HK-2 (cell line): ENCODE measurements at regions not wholly inside any gene's neighbourhood (a gene's known extent, or its start where the extent isn't known, plus 50 kb on each side); places are given as distances from the start of the nearest gene placed in this dataset.

ENCODE experiments used
- DNase-seq: peaks from one replicate; pipeline ENCODE4 v3.0.0-alpha.2; 2018; ENCODE audit not compliant: unreplicated experiment

GRCh38 chr6:56378507-56378906 lies 131.1 kb upstream of the COL21A1 start:
- DNase-seq = no peak

- DNase-seq = no peak
Observed at GRCh38 chr6:56377295-56377694, 129.9 kb upstream of the COL21A1 start.

GRCh38 chr6:56375806-56376205 lies 128.4 kb upstream of the COL21A1 start:
- no peak for DNase-seq

GRCh38 chr6:56374841-56375369 lies 127.5 kb upstream of the COL21A1 start:
- DNase-seq = no peak

- DNase-seq = no peak
Observed at GRCh38 chr6:56372406-56372995, 125.1 kb upstream of the COL21A1 start.

- DNase-seq = no peak
Observed at GRCh38 chr6:56370561-56371211, 123.3 kb upstream of the COL21A1 start.

- DNase-seq = peak; percentile 72
Observed at GRCh38 chr6:56370127-56370540, 122.8 kb upstream of the COL21A1 start.

GRCh38 chr6:56368491-56368890 lies 121.1 kb upstream of the COL21A1 start:
- no peak for DNase-seq

GRCh38 chr6:56366141-56366852 lies 118.9 kb upstream of the COL21A1 start:
- no peak for DNase-seq

GRCh38 chr6:56364827-56365339 lies 117.5 kb upstream of the COL21A1 start:
- DNase-seq = no peak

GRCh38 chr6:56364431-56364826 lies 117.0 kb upstream of the COL21A1 start:
- DNase-seq = no peak

GRCh38 chr6:56363796-56364430 lies 116.5 kb upstream of the COL21A1 start:
- DNase-seq = no peak

- DNase-seq = no peak
Observed at GRCh38 chr6:56361812-56362211, 114.4 kb upstream of the COL21A1 start.

GRCh38 chr6:56359201-56359899 lies 112.0 kb upstream of the COL21A1 start:
- DNase-seq = peak; percentile 59

GRCh38 chr6:56357616-56358373 lies 110.4 kb upstream of the COL21A1 start:
- DNase-seq = no peak

GRCh38 chr6:56356426-56356825 lies 109.0 kb upstream of the COL21A1 start:
- no peak for DNase-seq

- DNase-seq = no peak
Observed at GRCh38 chr6:56353860-56354259, 106.5 kb upstream of the COL21A1 start.

- no peak for DNase-seq
Observed at GRCh38 chr6:56350628-56351260, 103.4 kb upstream of the COL21A1 start.

GRCh38 chr6:56349194-56349593 lies 101.8 kb upstream of the COL21A1 start:
- DNase-seq = no peak

- DNase-seq = no peak
Observed at GRCh38 chr6:56348578-56348977, 101.2 kb upstream of the COL21A1 start.
